ENCODE measurements at regions not wholly inside any gene's neighbourhood (a gene's known extent, or its start where the extent isn't known, plus 50 kb on each side); places are given as distances from the start of the nearest gene placed in this dataset.

DNA sequence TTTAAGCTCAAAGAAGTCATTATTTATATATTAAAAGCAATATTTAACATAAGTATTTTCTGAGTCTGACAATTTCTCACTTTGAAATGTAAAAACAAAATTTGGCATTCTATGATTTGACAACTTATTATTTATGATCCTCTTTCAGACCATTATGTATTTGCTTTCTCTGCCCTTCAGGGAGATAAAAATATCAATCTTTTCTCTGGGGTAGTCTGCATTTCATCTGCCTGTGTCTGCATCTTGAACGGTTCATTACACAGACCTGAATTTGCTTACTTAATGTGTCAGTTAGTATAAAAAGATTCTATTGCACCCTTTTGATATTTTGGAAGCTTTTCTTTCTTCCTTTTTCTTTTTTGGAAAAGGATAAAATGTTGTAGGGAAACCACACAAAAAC, 354.0 kb upstream of the RGS17 start:
- no peaks in the 10 kb centered on the region for H3K9me1 ChIP-seq (ENCODE audit: control insufficient read depth, extremely low read depth, insufficient read depth, low read length)
- DNase-seq (ENCODE audit: low read depth, low spot score) (no peak), FAIRE-seq (no peak)
- no peaks in the 10 kb centered on the region for H3K36me3 ChIP-seq (ENCODE audit: control insufficient read depth in 2 of 2, extremely low read depth in 1 of 2, insufficient read depth in 2 of 2, low read length in 2 of 2)
- no peak overlapping the region for H3K4me3 ChIP-seq (ENCODE audit: control insufficient read depth in 2 of 3, extremely low read depth in 1 of 3, insufficient read depth in 2 of 3, low read depth in 1 of 3, low read length in 3 of 3)
- no peaks in the 10 kb centered on the region for H3K79me2 ChIP-seq (ENCODE audit: control insufficient read depth, insufficient read depth, low read length)
- no peaks in the 10 kb centered on the region for H3K27me3 ChIP-seq (ENCODE audit: control insufficient read depth, extremely low read depth, insufficient read depth, low read length)
- no peaks in the 10 kb centered on the region for H3K9me3 ChIP-seq (ENCODE audit: control insufficient read depth, low read depth, low read length)
- H4K20me1 ChIP-seq (ENCODE audit: control insufficient read depth, extremely low read depth, insufficient read depth, low read length): no peaks in the 10 kb centered on the region
- TF ChIP-seq EZH2 (IDR thresholded peaks at IDR 0.05; ENCODE audit: low read length): no peak
- TF ChIP-seq, protein P1, sequence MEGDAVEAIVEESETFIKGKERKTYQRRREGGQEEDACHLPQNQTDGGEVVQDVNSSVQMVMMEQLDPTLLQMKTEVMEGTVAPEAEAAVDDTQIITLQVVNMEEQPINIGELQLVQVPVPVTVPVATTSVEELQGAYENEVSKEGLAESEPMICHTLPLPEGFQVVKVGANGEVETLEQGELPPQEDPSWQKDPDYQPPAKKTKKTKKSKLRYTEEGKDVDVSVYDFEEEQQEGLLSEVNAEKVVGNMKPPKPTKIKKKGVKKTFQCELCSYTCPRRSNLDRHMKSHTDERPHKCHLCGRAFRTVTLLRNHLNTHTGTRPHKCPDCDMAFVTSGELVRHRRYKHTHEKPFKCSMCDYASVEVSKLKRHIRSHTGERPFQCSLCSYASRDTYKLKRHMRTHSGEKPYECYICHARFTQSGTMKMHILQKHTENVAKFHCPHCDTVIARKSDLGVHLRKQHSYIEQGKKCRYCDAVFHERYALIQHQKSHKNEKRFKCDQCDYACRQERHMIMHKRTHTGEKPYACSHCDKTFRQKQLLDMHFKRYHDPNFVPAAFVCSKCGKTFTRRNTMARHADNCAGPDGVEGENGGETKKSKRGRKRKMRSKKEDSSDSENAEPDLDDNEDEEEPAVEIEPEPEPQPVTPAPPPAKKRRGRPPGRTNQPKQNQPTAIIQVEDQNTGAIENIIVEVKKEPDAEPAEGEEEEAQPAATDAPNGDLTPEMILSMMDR (optimal IDR thresholded peaks at IDR 0.05 in 1 of 3, IDR thresholded peaks at IDR 0.05 in 1 of 3, conservative IDR thresholded peaks at IDR 0.05 in 1 of 3; ENCODE audit: extremely low read depth in 1 of 3, insufficient read depth in 2 of 3, low read length in 3 of 3): no peak
- no peak overlapping the region for H3K9ac ChIP-seq (ENCODE audit: control insufficient read depth, extremely low read depth, insufficient read depth, low read length)
- H3K4me1 ChIP-seq (ENCODE audit: control insufficient read depth, extremely low read depth, insufficient read depth, low read length): no peaks in the 10 kb centered on the region
- dilution Hi-C loops (cut with MboI; ENCODE audit: extremely low pct_ligation_motif_present, low sequenced_read_pairs): no loop called here
- H3K27ac ChIP-seq (ENCODE audit: control insufficient read depth, insufficient read depth, low read length): no peak overlapping the region
- no peak overlapping the region for H2AFZ ChIP-seq (ENCODE audit: control insufficient read depth, low read length)
- no peak overlapping the region for H3K4me2 ChIP-seq (ENCODE audit: control insufficient read depth, extremely low read depth, insufficient read depth, low read depth, low read length)

DNA sequence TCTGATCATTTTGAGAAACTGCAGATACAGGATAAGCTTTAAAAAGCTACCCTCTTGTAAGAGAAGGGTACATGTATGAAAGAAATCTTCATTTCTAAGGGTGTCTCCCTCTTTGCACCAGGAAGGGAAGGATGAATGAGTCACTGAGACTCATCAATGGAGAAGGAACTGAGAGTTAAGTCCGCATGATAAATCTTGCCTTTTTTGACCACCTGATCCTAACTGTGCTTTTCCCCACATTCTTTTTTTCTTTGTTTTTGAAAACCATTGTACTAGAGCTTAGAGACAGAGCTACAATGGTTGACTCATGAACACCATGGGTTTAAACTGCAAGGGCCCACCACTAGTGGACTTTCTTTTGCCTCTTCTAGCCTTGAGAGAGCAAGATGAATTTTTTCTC, 353.0 kb upstream of the RGS17 start:
- no peaks in the 10 kb centered on the region for H3K4me1 ChIP-seq (ENCODE audit: control insufficient read depth, extremely low read depth, insufficient read depth, low read length)
- no peak overlapping the region for H3K4me3 ChIP-seq (ENCODE audit: control insufficient read depth in 2 of 3, extremely low read depth in 1 of 3, insufficient read depth in 2 of 3, low read depth in 1 of 3, low read length in 3 of 3)
- FAIRE-seq (no peak), DNase-seq (ENCODE audit: low read depth, low spot score) (no peak)
- TF ChIP-seq EZH2 (IDR thresholded peaks at IDR 0.05; ENCODE audit: low read length): no peak
- TF ChIP-seq, protein P1 (optimal IDR thresholded peaks at IDR 0.05 in 1 of 3, IDR thresholded peaks at IDR 0.05 in 1 of 3, conservative IDR thresholded peaks at IDR 0.05 in 1 of 3; ENCODE audit: extremely low read depth in 1 of 3, insufficient read depth in 2 of 3, low read length in 3 of 3): no peak
- no peaks in the 10 kb centered on the region for H4K20me1 ChIP-seq (ENCODE audit: control insufficient read depth, extremely low read depth, insufficient read depth, low read length)
- H2AFZ ChIP-seq (ENCODE audit: control insufficient read depth, low read length): no peak overlapping the region
- no peak overlapping the region for H3K27ac ChIP-seq (ENCODE audit: control insufficient read depth, insufficient read depth, low read length)
- dilution Hi-C loops (cut with MboI; ENCODE audit: extremely low pct_ligation_motif_present, low sequenced_read_pairs): no loop called here
- H3K9me3 ChIP-seq (ENCODE audit: control insufficient read depth, low read depth, low read length): no peaks in the 10 kb centered on the region
- H3K4me2 ChIP-seq (ENCODE audit: control insufficient read depth, extremely low read depth, insufficient read depth, low read depth, low read length): no peak overlapping the region
- H3K27me3 ChIP-seq (ENCODE audit: control insufficient read depth, extremely low read depth, insufficient read depth, low read length): no peaks in the 10 kb centered on the region
- H3K36me3 ChIP-seq (ENCODE audit: control insufficient read depth in 2 of 2, extremely low read depth in 1 of 2, insufficient read depth in 2 of 2, low read length in 2 of 2): no peaks in the 10 kb centered on the region
- no peaks in the 10 kb centered on the region for H3K9me1 ChIP-seq (ENCODE audit: control insufficient read depth, extremely low read depth, insufficient read depth, low read length)
- no peak overlapping the region for H3K9ac ChIP-seq (ENCODE audit: control insufficient read depth, extremely low read depth, insufficient read depth, low read length)
- H3K79me2 ChIP-seq (ENCODE audit: control insufficient read depth, insufficient read depth, low read length): no peaks in the 10 kb centered on the region

Data from keratinocyte (primary cell).